Fibroblast of pulmonary artery (primary cell): ENCODE measurements at regions not wholly inside any gene's neighbourhood (a gene's known extent, or its start where the extent isn't known, plus 50 kb on each side); places are given as distances from the start of the nearest gene placed in this dataset.

ENCODE experiments used
- DNase-seq: peaks from one replicate; pipeline ENCODE4 v3.0.0-alpha.2; 2010; ENCODE audit warnings: low read depth
- H3K4me3 ChIP-seq: replicated peaks from 2 replicates; pipeline ENCODE4 v1.5.1; 2011; ENCODE audit warnings: low read depth, mild to moderate bottlenecking, control low read depth, low read length, moderate library complexity
- CTCF ChIP-seq: IDR thresholded peaks from 2 replicates; pipeline ENCODE4 v1.5.1; 2011; ENCODE audit warnings: mild to moderate bottlenecking, control low read depth, low read length, inconsistent platforms; ENCODE audit errors: missing control alignments

DNA sequence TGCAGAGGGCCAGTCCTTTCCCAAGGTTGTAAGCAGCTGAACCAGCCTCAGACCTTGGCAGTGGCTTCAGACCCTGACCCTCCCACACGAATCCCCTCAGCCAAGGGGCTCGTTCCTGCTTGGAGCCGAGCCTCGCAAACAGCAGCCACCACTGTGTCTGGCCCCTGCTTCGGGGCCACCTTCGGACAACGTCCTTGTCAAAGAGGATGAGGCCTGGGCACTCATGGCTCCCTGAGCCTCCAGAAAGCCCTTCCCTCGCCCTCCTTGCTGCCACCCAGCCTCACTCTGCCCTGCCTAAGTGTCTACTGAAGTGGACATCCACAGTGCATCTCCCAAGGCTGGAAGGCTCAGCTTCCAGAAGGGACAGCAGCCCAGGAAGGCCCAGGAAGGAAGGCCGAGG lies 161.7 kb downstream of the OLFM1 start:
- no peak overlapping the region for H3K4me3 ChIP-seq
- no peak for TF ChIP-seq CTCF
- DNase-seq, result no peak

GRCh38 chr9:135249711-135250110 lies 162.2 kb downstream of the OLFM1 start:
- no peak overlapping the region for H3K4me3 ChIP-seq
- no peak for TF ChIP-seq CTCF
- no peak for DNase-seq

DNA sequence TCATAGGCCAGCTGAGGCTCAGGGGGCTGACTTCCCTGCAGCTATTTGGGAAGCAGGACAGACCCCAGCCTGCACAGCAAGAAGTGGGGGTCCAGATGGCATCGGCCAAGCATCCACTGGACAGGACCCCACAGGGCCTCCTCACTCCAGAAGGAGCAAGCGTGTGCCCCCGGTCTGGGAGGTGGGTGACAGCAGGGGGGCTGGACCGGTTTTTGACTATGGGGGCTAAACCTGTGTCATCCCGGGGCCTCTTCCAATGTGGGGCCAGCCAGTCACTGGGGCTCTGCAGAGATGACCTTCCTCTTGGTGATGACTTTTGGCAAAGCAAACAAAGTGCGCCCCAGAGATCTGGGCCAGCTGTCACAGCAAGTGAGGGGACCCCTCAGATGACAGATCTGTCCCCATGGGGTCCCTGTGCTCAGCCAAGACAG lies 163.9 kb downstream of the OLFM1 start:
- TF ChIP-seq CTCF, result no peak
- H3K4me3 ChIP-seq, result no peak overlapping the region
- DNase-seq, result no peak

DNA sequence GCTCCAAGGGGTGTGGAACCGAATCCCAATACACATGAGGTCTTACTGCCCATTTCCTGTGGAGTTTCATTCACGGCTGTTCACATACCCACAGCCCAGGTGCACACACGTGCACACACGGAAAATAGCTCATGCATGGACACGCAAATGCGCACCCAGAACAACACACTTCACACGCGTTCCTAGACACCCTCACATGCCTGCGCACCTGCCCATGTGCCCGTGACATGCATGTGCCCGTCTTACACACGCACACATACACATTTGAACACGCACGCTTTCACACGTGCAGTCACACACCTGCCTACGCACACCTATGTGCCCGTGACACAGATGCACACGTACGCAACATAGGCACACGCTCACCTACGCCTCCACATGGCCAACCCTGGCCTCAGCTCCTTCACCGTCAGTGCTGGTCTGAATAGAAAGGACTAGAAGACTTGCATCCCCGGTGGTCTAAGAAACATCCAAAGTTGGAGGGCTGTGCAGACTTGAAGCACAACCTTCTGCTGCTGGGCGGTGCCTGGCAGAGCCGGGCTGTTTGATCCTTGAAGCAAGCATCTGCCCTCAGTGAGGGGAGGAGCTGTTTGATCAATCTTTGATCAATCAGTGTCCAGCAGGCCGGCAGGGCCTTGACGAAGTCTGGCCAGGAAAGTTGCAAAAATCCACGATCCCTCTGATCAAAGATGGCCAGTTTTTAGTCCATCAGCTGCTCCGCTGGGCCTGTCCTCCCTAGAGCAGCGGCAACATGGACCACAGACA lies 164.7 kb downstream of the OLFM1 start:
- H3K4me3 ChIP-seq, result no peak overlapping the region
- DNase-seq, result no peak
- no peak for TF ChIP-seq CTCF

DNA sequence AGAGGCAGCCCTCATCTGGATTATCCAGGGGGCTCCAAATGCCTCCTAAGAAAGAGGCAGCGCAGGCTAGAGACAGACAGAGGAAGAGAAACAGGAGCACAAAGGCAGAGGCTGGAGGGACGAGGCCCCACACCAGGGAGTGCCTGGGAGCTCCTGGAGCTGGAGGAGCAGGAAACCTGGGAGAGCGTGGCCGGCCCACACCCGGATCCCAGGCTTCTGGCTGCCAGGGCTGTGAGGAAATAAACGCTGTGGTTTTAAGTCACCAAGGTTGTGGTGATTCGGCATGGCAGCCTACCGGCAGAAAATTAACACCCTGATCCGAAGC lies 165.5 kb downstream of the OLFM1 start:
- TF ChIP-seq CTCF, result no peak
- no peak for DNase-seq
- no peak overlapping the region for H3K4me3 ChIP-seq

- no peak for DNase-seq
- H3K4me3 ChIP-seq, result no peak overlapping the region
- TF ChIP-seq CTCF, result no peak
Observed at GRCh38 chr9:135253305-135254004, 166.0 kb downstream of the OLFM1 start.
